Ishikawa (cell line): ENCODE measurements at regions not wholly inside any gene's neighbourhood (a gene's known extent, or its start where the extent isn't known, plus 50 kb on each side); places are given as distances from the start of the nearest gene placed in this dataset.

Experiments used
- CEBPB ChIP-seq: IDR thresholded peaks from 2 replicates; pipeline ENCODE4 v1.6.1; 2012
- CREB1 ChIP-seq: IDR thresholded peaks from 2 replicates; pipeline ENCODE4 v1.6.1; 2012; ENCODE audit warnings: low read depth
- EP300 ChIP-seq: IDR thresholded peaks from 2 replicates; pipeline ENCODE4 v1.6.1; 2012; ENCODE audit warnings: borderline replicate concordance
- FOXM1 ChIP-seq: IDR thresholded peaks from 2 replicates; pipeline ENCODE4 v1.6.1; 2012; ENCODE audit warnings: low read depth, borderline replicate concordance
- RAD21 ChIP-seq: IDR thresholded peaks from 2 replicates; pipeline ENCODE4 v1.6.1; 2012; ENCODE audit warnings: low read depth
- REST ChIP-seq: IDR thresholded peaks from 2 replicates; pipeline ENCODE4 v1.6.1; 2012; ENCODE audit warnings: low read depth, mild to moderate bottlenecking
- TAF1 ChIP-seq: IDR thresholded peaks from 2 replicates; pipeline ENCODE4 v1.6.1; 2012; ENCODE audit warnings: low read depth, mild to moderate bottlenecking
- TCF12 ChIP-seq: IDR thresholded peaks from 2 replicates; pipeline ENCODE4 v1.6.1; 2012; ENCODE audit warnings: low read depth
- TEAD4 ChIP-seq: IDR thresholded peaks from 2 replicates; pipeline ENCODE4 v1.6.1; 2012
- ZBTB7A ChIP-seq: IDR thresholded peaks from 2 replicates; pipeline ENCODE4 v1.6.1; 2012; ENCODE audit warnings: low read depth

DNA sequence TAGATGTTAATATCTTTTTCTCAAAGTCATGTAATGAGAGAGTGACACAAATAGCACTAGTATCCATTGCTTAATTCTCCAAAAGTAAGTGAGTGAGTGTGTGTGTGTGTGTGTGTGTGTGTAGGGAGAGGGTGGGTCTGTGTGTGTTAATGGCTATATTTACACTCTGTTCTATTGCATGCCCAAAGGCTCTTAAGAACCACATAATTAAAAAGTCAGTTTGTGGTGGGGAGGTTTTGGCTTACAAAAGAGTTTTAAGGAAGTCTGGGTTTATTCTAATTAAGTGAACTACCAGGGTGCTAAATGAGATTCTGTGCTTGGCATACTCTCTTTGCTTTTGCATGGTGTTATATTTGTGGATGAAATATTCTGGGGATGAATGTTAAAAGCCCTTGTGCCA is 1897.6 kb upstream of the FLRT2 start:
- TF ChIP-seq TAF1 (no peak), ZBTB7A (no peak), TCF12 (no peak), RAD21 (no peak), FOXM1 (no peak), CEBPB (no peak), EP300 (no peak), REST (no peak), TEAD4 (no peak), CREB1 (no peak)
